ENCODE measurements at regions not wholly inside any gene's neighbourhood (a gene's known extent, or its start where the extent isn't known, plus 50 kb on each side); places are given as distances from the start of the nearest gene placed in this dataset.

DNA sequence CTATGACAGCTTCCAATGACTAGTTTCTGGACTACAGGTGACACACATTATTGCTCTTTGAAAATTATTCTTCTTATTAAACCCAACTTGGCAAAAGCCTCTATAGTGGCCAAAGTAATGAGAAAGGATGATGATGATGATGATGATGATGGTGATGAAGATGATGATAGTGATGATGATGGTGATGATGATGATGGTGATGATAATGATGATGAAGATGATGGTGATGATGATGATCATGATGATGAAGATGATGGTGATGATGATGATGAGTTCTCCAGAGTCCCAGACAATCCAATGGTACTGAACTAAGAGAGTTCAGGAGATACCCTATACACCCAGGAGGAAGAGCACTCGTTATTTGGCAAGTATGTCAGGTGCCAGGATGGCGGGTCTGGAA is 739.4 kb downstream of the IRX1 start:
- no peak for TF ChIP-seq POLR2A (IDR thresholded peaks at IDR 0.05)
- TF ChIP-seq, protein P1, sequence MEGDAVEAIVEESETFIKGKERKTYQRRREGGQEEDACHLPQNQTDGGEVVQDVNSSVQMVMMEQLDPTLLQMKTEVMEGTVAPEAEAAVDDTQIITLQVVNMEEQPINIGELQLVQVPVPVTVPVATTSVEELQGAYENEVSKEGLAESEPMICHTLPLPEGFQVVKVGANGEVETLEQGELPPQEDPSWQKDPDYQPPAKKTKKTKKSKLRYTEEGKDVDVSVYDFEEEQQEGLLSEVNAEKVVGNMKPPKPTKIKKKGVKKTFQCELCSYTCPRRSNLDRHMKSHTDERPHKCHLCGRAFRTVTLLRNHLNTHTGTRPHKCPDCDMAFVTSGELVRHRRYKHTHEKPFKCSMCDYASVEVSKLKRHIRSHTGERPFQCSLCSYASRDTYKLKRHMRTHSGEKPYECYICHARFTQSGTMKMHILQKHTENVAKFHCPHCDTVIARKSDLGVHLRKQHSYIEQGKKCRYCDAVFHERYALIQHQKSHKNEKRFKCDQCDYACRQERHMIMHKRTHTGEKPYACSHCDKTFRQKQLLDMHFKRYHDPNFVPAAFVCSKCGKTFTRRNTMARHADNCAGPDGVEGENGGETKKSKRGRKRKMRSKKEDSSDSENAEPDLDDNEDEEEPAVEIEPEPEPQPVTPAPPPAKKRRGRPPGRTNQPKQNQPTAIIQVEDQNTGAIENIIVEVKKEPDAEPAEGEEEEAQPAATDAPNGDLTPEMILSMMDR (IDR thresholded peaks at IDR 0.05) = no peak
- no peak for TF ChIP-seq POLR2AphosphoS5 (IDR thresholded peaks at IDR 0.05; ENCODE audit: insufficient read depth in 1 of 2, low read depth in 1 of 2)
- intact Hi-C loops (cut with DNase I) = no loop called here

DNA sequence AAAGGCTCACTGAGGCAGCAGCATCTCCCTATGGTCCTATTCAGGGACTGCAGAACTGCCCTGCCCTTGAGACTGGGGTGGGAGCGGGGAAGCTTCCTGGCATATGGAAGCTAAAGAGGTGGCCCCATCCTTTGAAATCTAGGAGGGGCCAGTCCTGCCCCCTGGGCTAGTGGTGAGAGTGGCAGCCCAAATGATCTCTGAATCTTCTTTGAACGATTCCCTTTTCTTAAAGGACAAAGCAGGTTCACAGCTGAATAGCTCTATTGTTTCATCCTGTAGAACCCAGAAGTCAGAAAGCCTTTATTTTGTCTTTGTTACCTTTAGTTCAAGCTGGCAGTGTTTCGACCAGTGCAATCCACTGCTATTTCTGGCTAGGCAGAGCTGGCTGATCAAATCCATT is 741.9 kb downstream of the IRX1 start:
- H3K9me3 ChIP-seq = no peaks in the 10 kb centered on the region
- TF ChIP-seq POLR2AphosphoS5 (IDR thresholded peaks at IDR 0.05; ENCODE audit: insufficient read depth in 1 of 2, low read depth in 1 of 2) (no peak), POLR2A (IDR thresholded peaks at IDR 0.05) (no peak)
- TF ChIP-seq, protein P1 (IDR thresholded peaks at IDR 0.05) = no peak
- no peaks in the 10 kb centered on the region for H3K36me3 ChIP-seq
- no peaks in the 10 kb centered on the region for H3K4me1 ChIP-seq
- no peak overlapping the region for H3K4me3 ChIP-seq
- H3K27ac ChIP-seq = no peak overlapping the region
- H3K27me3 ChIP-seq = no peaks in the 10 kb centered on the region
- intact Hi-C loops (cut with DNase I) = no loop called here
- DNase-seq (ENCODE audit: extremely low spot score in 2 of 2) = no peak

More for the DNA sequence above, 739.4 kb downstream of the IRX1 start:
- no peak overlapping the region for H3K4me3 ChIP-seq
- no peaks in the 10 kb centered on the region for H3K9me3 ChIP-seq
- no peaks in the 10 kb centered on the region for H3K4me1 ChIP-seq
- H3K27ac ChIP-seq = no peak overlapping the region
- H3K27me3 ChIP-seq = no peaks in the 10 kb centered on the region
- DNase-seq (ENCODE audit: extremely low spot score in 2 of 2) = no peak
- no peaks in the 10 kb centered on the region for H3K36me3 ChIP-seq

DNA sequence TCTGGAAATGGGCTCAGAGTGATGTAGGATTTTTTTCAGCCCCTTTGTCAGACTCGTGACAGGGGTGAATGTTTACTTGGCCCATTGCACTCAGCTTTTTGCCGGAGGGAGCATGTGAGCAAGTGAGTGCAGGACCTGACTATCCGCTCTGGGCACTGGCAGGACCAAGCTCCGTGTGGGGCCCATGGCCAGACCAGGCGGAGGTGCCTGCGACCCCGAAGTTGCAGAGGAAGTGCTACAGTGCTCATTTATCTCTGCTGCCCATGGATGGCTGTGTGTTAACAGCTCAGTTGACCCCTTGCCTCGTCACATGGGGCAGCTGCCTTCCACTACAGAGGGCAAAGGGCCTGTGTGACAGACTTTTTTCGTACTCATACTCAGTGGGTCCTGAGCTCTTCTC is 744.3 kb downstream of the IRX1 start:
- Histone ChIP-seq H3K4me3 (no peak overlapping the region), H3K36me3 (no peaks in the 10 kb centered on the region), H3K4me1 (no peaks in the 10 kb centered on the region), H3K9me3 (no peaks in the 10 kb centered on the region), H3K27me3 (no peaks in the 10 kb centered on the region), H3K27ac (no peak overlapping the region)
- intact Hi-C loops (cut with DNase I) = no loop called here
- TF ChIP-seq, protein P1 (IDR thresholded peaks at IDR 0.05) = no peak
- TF ChIP-seq POLR2A (IDR thresholded peaks at IDR 0.05) (no peak), POLR2AphosphoS5 (IDR thresholded peaks at IDR 0.05; ENCODE audit: insufficient read depth in 1 of 2, low read depth in 1 of 2) (no peak)
- no peak for DNase-seq (ENCODE audit: extremely low spot score in 2 of 2)

DNA sequence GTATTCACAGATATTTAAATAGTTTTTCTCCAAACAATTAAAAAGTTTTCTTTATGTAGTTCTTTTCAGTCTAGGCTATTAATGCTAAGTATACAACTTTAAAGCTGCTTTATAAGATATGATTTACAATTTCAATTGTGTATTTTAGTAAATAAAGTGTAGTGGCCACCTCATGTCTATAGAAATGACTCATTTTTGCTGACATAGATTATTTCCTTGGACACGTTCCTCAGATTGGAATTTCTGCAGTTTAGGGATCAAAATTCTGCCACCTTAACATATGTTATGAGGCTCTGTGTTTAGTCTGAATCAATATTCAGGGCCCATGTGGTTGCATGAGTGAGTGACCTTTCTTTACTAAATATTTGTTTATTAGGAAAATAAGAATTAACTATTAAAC is 750.2 kb downstream of the IRX1 start:
- Histone ChIP-seq H3K27ac (no peak overlapping the region), H3K27me3 (no peaks in the 10 kb centered on the region), H3K4me1 (no peaks in the 10 kb centered on the region), H3K4me3 (no peak overlapping the region), H3K36me3 (no peaks in the 10 kb centered on the region), H3K9me3 (no peaks in the 10 kb centered on the region)
- no peak for DNase-seq (ENCODE audit: extremely low spot score in 2 of 2)
- TF ChIP-seq POLR2A (IDR thresholded peaks at IDR 0.05) (no peak), POLR2AphosphoS5 (IDR thresholded peaks at IDR 0.05; ENCODE audit: insufficient read depth in 1 of 2, low read depth in 1 of 2) (no peak)
- TF ChIP-seq, protein P1 (IDR thresholded peaks at IDR 0.05) = no peak
- intact Hi-C loops (cut with DNase I) = no loop called here

DNA sequence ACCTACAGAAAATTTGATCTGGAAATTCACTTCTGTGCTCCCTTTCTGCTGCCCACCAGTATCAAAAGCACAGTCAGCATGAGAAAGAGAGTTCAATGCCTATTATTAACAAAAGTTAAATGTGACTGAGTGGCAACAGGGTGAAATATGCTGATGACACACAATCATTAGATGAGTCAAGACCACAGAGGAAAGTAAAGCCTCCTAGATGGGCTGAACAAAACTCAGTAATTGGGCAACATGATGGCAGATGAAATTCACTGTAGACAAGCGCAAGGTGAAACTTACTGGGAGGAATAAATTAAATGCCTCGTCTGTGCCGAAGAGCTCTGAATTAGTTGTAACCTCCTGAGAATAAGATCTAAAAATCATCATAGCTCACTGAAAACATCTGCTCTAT is 752.8 kb downstream of the IRX1 start:
- Histone ChIP-seq H3K27me3 (no peaks in the 10 kb centered on the region), H3K4me3 (no peak overlapping the region), H3K9me3 (no peaks in the 10 kb centered on the region), H3K27ac (no peak overlapping the region), H3K4me1 (no peaks in the 10 kb centered on the region), H3K36me3 (no peaks in the 10 kb centered on the region)
- intact Hi-C loops (cut with DNase I) = no loop called here
- TF ChIP-seq POLR2AphosphoS5 (IDR thresholded peaks at IDR 0.05; ENCODE audit: insufficient read depth in 1 of 2, low read depth in 1 of 2) (no peak), POLR2A (IDR thresholded peaks at IDR 0.05) (no peak)
- TF ChIP-seq, protein P1 (IDR thresholded peaks at IDR 0.05) = no peak
- no peak for DNase-seq (ENCODE audit: extremely low spot score in 2 of 2)
